ENCODE measurements at regions not wholly inside any gene's neighbourhood (a gene's known extent, or its start where the extent isn't known, plus 50 kb on each side); places are given as distances from the start of the nearest gene placed in this dataset.

GRCh38 chr10:6363511-6363910, 160.8 kb downstream of the PFKFB3 start:
- BruUV-seq (replicated peaks), result no TSS peak
- intact Hi-C loops (cut with micrococcal nuclease) (no loop called here), in situ Hi-C loops (cut with MboI) (no loop called here)
- H4K20me1 ChIP-seq (replicated peaks; ENCODE audit: control insufficient read depth, insufficient read depth, low read length), result no peaks in the 10 kb centered on the region
- H3K27ac ChIP-seq (ENCODE audit: extremely low read depth, low read depth, low read length), result no peak overlapping the region
- H3K4me3 ChIP-seq, result no peak overlapping the region
- no peaks in the 10 kb centered on the region for H3K9me3 ChIP-seq (replicated peaks; ENCODE audit: control insufficient read depth, insufficient read depth, low read depth, low read length)
- no peak overlapping the region for H3K4me2 ChIP-seq (ENCODE audit: insufficient read depth, low read length)
- CTCF ChIA-PET (ENCODE audit: low intra/inter-chr PET ratio), result no interaction called here
- POLR2A ChIA-PET, result no interaction called here
- H3K36me3 ChIP-seq (ENCODE audit: control insufficient read depth, insufficient read depth, low read length), result no peaks in the 10 kb centered on the region
- no peak overlapping the region for H3K9ac ChIP-seq (ENCODE audit: insufficient read depth in 1 of 2, low read depth in 2 of 2, low read length in 2 of 2)
- no peaks in the 10 kb centered on the region for H3K79me2 ChIP-seq (ENCODE audit: control insufficient read depth, insufficient read depth, low read length)
- H3K27me3 ChIP-seq (ENCODE audit: control insufficient read depth in 2 of 2, insufficient read depth in 2 of 2, low read length in 2 of 2), result peaks cover 4 to 6% of the 10 kb centered on the region in 2 experiments; a peak in 3 of 5 replicates
- no peak overlapping the region for H2AFZ ChIP-seq (ENCODE audit: low read depth, low read length)
- FAIRE-seq (no peak), ATAC-seq (no peak), DNase-seq (ENCODE audit: extremely low read depth in 1 of 4, low spot score in 3 of 4) (no peak)
- H3K9me1 ChIP-seq (ENCODE audit: control insufficient read depth, insufficient read depth, low read length), result no peaks in the 10 kb centered on the region
- H3K4me1 ChIP-seq (replicated peaks in 1 of 2; ENCODE audit: control insufficient read depth in 2 of 2, insufficient read depth in 2 of 2, low read length in 2 of 2), result no peaks in the 10 kb centered on the region
- WGBS (ENCODE audit: insufficient coverage, low coverage, missing lambda C conversion rate), result 0% methylated on average over 1 of the region's 1 CpG
- TF ChIP-seq ZNF395 (CRISPR knock-in tag; IDR thresholded peaks at IDR 0.05) (no peak), RFX1 (IDR thresholded peaks at IDR 0.05) (no peak), SIN3B (IDR thresholded peaks at IDR 0.05; ENCODE audit: low read depth) (no peak), RREB1 (CRISPR knock-in tag; IDR thresholded peaks at IDR 0.05) (no peak), MTA2 (IDR thresholded peaks at IDR 0.05; ENCODE audit: low read depth) (no peak), CEBPB (tag; IDR thresholded peaks at IDR 0.05) (no peak), RHOXF2B (CRISPR knock-in tag; conservative IDR thresholded peaks at IDR 0.05) (no peak), DNMT1 (IDR thresholded peaks at IDR 0.05) (no peak), GTF2A2 (tag; IDR thresholded peaks at IDR 0.05) (no peak), FOS (IDR thresholded peaks at IDR 0.05; ENCODE audit: extremely low read depth, insufficient read length) (no peak), HOXB6 (CRISPR knock-in tag; IDR thresholded peaks at IDR 0.05; ENCODE audit: borderline replicate concordance) (no peak), KDM5B (IDR thresholded peaks at IDR 0.05; ENCODE audit: insufficient replicate concordance, low read depth, low read length) (no peak), FOXM1 (IDR thresholded peaks at IDR 0.05; ENCODE audit: low read depth) (no peak), FOXM1 (CRISPR knock-in tag; IDR thresholded peaks at IDR 0.05; ENCODE audit: low read depth) (no peak), NFIX (CRISPR knock-in tag; IDR thresholded peaks at IDR 0.05; ENCODE audit: low read depth) (no peak), CBFA2T2 (conservative IDR thresholded peaks at IDR 0.05) (no peak)
